Activated T-cell treated with anti-CD3 and anti-CD28 coated beads, Interleukin-2, amount 50 U/mL, for 72 hours (primary cell): ENCODE measurements at regions not wholly inside any gene's neighbourhood (a gene's known extent, or its start where the extent isn't known, plus 50 kb on each side); places are given as distances from the start of the nearest gene placed in this dataset.
"Not testable (repeated sequence)": the region's sequence is repeated elsewhere in the genome, so short reads cannot be mapped to it uniquely, and the experiment has no call there.

Source experiments
- ATAC-seq, 2 donors: fragments of 150-1000 bp; cut with Tn5 transposase; replicated peaks in 1 of 2; 2 replicates each; pipeline ENCODE4 v1.10.0; 2021; ENCODE audit warnings: moderate library complexity in 2 of 2, mild to moderate bottlenecking in 1 of 2
- DNase-seq, 2 donors: peaks; one replicate each; pipeline ENCODE4 v3.0.0; 2021 to 2022; ENCODE audit warnings: mixed read lengths in 1 of 2
- H3K27ac Mint-ChIP-seq: one replicate; pipeline ENCODE4 v1.8.0; 2022; ENCODE audit warnings: mild to moderate bottlenecking, moderate library complexity, mixed read lengths
- H3K27me3 Mint-ChIP-seq: one replicate; pipeline ENCODE4 v1.8.0; 2022; ENCODE audit warnings: low read depth, mixed read lengths
- H3K36me3 Mint-ChIP-seq, 2 donors: one replicate each; pipeline ENCODE4 v1.8.0; 2022; ENCODE audit warnings: mixed read lengths in 2 of 2, mild to moderate bottlenecking in 1 of 2; ENCODE audit not compliant: insufficient read depth in 2 of 2
- H3K4me1 Mint-ChIP-seq: one replicate; pipeline ENCODE4 v1.8.0; 2022; ENCODE audit warnings: low read depth, mixed read lengths
- H3K4me3 Mint-ChIP-seq, 2 donors: one replicate each; pipeline ENCODE4 v1.8.0; 2022; ENCODE audit warnings: mild to moderate bottlenecking in 2 of 2, mixed read lengths in 2 of 2, moderate library complexity in 2 of 2
- H3K9me3 Mint-ChIP-seq, 2 donors: one replicate each; pipeline ENCODE4 v1.8.0; 2022; ENCODE audit warnings: mixed read lengths in 2 of 2

DNA sequence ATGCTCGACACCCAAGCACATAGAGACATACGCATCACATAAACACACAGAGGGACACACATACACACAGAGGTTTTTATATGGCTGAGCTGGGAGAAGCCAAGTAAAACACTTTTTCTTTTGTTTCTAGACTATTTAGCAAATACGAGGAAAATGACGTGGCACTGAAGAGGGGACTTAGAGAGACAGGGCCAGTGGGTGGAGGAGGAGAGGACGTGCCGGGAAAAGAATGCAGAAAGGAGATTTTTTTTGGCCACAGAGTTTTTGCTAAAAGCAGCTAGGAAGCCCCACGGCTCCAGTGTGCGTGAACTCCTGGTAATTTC lies 168.5 kb upstream of the KLF7 start:
- Mint-ChIP-seq H3K36me3 (peaks cover 2 to 7% of the 10 kb centered on the region in 2 donors), H3K9me3 (peaks cover 0 to 2% of the 10 kb centered on the region in 2 donors), H3K27ac (peak overlapping the region; percentile 97), H3K27me3 (no peaks in the 10 kb centered on the region), H3K4me3 (peak overlapping the region; percentile 62 to 84), H3K4me1 (peaks cover 89% of the 10 kb centered on the region)
- no peak for DNase-seq
- peak; percentile 0 to 2 for ATAC-seq

DNA sequence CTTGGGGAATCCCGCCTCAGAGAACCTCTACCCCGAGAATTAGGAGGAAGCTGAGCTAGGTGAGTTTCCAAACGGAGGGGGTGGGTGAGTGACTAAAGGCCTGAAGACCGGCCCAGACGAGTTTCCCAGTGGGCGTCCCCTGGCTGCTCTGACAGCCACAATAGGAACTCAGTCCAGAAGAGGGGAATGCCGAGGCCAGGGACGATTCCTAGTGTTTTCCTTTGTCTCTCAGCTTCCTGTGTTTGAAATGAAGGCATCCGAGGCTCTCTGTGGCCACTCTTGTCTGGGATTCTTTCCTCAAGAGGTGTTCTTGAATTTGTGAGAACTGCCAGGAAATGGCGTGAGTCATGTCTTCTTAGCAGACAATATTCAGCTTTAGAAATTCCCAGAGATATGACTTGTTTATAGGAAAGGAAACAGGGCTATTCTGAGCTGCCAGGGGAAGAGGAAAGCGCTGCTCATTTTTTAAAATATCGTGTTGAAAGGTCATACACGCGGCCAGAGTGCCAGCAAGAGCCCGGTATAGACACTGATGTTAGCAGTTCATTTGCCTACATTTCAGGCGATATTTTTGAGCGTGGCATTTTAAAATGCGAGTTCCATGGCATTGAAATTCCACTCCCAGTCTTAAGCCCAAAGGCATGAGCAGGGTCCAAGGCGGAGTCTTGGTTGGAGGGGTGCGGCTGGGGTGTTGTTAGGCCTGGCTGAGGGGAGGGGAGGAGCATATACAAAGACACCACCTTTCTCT lies 169.1 kb upstream of the KLF7 start:
- Mint-ChIP-seq H3K4me1 (peaks cover 83% of the 10 kb centered on the region), H3K9me3 (peaks cover 0 to 2% of the 10 kb centered on the region in 2 donors), H3K27ac (peak overlapping the region; percentile 97), H3K4me3 (peak overlapping the region; percentile 62 to 84), H3K27me3 (no peaks in the 10 kb centered on the region), H3K36me3 (peaks cover 2 to 5% of the 10 kb centered on the region in 2 donors)
- DNase-seq = peak; percentile 45 to 59
- ATAC-seq = peak; percentile 10 to 20

DNA sequence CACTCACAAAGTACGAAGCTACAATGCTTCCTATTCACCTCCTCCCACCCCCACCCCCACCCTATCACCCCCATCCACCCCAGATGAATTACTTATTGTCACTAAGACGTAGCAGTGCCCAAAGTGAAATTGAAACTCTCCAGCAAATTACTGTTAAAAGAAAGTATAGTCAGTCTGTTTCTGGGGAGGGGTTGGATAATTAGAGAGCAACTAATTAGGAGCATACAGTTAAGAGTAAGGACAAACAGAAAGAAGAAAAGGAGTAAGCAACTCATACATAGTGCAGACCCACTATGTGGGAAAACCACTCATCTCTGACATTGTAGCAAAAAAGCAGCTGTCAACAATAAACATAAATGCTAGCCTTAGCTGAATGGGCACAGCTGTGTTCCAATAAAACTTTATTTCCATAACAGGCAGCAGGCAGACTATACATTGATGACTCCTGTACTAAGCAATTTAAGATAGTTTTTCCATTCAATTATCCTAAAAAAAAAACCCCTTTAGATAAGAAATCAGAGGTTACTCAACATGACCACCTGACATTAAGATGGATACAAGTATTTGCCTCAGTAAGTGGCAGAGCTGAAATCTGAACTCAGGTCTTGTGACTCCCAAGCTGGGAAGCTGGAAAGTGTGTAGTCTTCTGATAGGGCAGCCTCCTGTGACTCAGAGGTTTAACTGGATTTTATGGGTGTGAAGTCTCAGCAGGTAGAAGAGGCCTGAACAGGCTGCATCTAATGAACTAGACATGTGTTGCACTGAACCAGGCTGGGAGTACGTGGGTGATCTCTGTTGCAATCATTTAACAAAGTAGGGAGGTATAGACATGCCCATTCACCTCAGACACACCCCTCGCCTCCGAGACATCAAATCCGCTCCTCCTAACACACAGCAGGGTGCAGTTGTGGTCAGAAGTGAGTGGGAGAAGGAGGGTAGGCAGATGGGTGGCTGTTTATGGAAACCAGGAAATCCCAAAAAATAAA lies 171.8 kb upstream of the KLF7 start:
- H3K36me3 Mint-ChIP-seq = peaks cover 0 to 2% of the 10 kb centered on the region in 2 donors
- DNase-seq (peak in 1 of 2 donors; percentile 17), ATAC-seq (peak; percentile 42 to 43)
- H3K27me3 Mint-ChIP-seq = no peaks in the 10 kb centered on the region
- H3K27ac Mint-ChIP-seq = peak overlapping the region; percentile 88
- peak overlapping the region; percentile 38 to 70 for H3K4me3 Mint-ChIP-seq
- H3K9me3 Mint-ChIP-seq = peaks cover 0 to 2% of the 10 kb centered on the region in 2 donors
- H3K4me1 Mint-ChIP-seq = peaks cover 57% of the 10 kb centered on the region

DNA sequence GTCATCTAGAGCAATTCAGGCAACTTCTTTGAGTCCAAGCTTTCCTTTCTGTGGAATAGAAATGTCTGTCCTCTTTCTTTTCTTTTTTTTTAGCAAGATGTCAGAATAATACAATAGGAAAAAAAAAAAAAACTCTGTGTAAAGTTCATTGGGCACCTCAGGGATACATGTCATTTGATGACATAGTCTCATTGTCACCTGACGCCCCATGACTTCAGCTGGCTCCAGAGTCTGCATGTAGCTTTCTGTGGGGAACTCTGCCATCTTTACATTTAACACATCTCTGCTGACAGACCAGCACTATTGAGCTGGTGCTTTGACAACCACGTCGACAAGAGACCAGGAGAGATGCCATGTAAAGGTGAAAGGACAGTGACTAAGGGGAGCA lies 172.5 kb upstream of the KLF7 start:
- peak overlapping the region; percentile 88 for H3K27ac Mint-ChIP-seq
- no peaks in the 10 kb centered on the region for H3K27me3 Mint-ChIP-seq
- ATAC-seq (peak in 1 of 2 donors; percentile 19), DNase-seq (no peak)
- H3K4me1 Mint-ChIP-seq = peaks cover 50% of the 10 kb centered on the region
- H3K9me3 Mint-ChIP-seq = peaks cover 0 to 2% of the 10 kb centered on the region in 2 donors
- peaks cover 0 to 2% of the 10 kb centered on the region in 2 donors for H3K36me3 Mint-ChIP-seq
- H3K4me3 Mint-ChIP-seq = peak overlapping the region; percentile 38 to 70

DNA sequence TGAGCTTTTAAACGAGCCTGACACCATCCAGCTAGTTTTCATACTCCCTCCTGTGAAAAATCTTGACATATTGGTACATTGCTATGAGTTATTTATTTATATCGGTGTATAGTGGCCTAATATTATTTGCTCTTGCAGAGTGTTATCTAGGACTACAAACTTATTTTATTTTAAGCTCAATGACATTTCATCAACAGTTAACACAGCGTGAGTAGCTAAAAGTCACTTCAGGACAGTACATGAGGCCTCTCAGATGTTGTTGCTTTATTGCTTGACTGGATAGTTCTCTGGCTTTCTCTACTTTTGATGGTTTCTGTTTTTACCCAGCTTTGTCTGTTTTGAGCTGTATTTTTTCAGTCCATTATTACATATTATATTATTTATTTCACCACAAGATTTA lies 172.9 kb upstream of the KLF7 start:
- Mint-ChIP-seq H3K4me3 (no peak overlapping the region), H3K4me1 (peaks cover 46% of the 10 kb centered on the region), H3K27ac (peak overlapping the region; percentile 88)

DNA sequence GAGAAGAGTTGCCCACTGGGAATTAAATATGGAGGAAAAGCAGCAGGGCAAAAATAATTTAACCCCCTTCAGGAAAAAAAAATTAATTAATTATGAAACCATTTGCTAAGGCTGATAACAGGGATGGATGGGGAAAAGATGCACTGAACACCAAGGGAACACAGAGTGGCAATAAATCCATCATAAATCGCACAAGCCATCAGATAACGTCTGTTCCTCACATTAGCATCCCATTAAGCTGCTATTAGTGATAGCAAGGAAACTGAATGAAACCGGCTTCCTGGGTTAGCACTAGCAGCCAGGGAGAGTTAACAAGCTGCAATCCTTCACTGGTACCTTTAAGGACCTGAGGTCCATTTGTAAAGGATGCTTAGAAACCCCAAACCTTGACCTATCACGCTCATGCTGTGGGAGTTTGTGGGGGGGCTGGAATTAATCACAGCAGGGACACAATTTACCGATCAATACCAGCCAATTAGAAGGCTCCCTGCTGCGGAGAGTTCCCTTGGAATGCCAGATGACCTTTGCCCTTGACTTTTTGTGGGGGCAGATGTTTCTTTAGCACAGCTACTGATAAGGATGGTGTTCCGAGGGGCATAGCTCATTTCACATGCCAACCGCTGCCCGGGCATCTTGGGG lies 175.5 kb upstream of the KLF7 start:
- H3K27me3 Mint-ChIP-seq = no peaks in the 10 kb centered on the region
- DNase-seq (no peak), ATAC-seq (no peak)
- peaks cover 0 to 6% of the 10 kb centered on the region in 2 donors for H3K36me3 Mint-ChIP-seq
- no peak overlapping the region for H3K27ac Mint-ChIP-seq
- H3K4me1 Mint-ChIP-seq = peaks cover 29% of the 10 kb centered on the region
- H3K4me3 Mint-ChIP-seq = no peak overlapping the region
- peaks cover 4 to 7% of the 10 kb centered on the region in 2 donors for H3K9me3 Mint-ChIP-seq

More for the DNA sequence above, 172.9 kb upstream of the KLF7 start:
- ATAC-seq (no peak), DNase-seq (no peak)
- Mint-ChIP-seq H3K27me3 (no peaks in the 10 kb centered on the region), H3K9me3 (peaks cover 0 to 2% of the 10 kb centered on the region in 2 donors), H3K36me3 (peaks cover 0 to under 1% of the 10 kb centered on the region in 2 donors)

DNA sequence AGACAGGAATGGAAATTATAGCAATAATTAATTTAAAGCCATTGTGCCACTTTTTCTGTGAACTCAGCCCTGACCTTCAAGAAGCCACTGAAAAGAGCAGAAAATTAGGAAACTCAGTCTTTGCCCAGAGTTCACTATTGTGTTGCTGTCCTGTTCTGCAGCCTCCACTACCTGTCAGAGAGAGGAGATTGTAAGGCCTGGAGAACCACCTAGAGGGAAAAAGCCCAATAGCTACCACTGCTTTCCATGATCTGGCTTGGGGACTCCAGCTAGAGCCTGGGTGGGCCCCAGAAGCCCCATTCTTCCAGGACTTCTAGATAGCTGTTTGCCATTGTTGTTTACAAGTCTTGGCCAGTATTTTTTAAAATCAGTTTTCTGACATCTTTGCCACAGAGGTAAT lies 176.1 kb upstream of the KLF7 start:
- Mint-ChIP-seq H3K9me3 (peaks cover 7 to 9% of the 10 kb centered on the region in 2 donors), H3K27ac (no peak overlapping the region), H3K36me3 (peaks cover 4 to 9% of the 10 kb centered on the region in 2 donors), H3K4me1 (peaks cover 24% of the 10 kb centered on the region), H3K4me3 (no peak overlapping the region), H3K27me3 (no peaks in the 10 kb centered on the region)
- ATAC-seq (no peak), DNase-seq (no peak)

DNA sequence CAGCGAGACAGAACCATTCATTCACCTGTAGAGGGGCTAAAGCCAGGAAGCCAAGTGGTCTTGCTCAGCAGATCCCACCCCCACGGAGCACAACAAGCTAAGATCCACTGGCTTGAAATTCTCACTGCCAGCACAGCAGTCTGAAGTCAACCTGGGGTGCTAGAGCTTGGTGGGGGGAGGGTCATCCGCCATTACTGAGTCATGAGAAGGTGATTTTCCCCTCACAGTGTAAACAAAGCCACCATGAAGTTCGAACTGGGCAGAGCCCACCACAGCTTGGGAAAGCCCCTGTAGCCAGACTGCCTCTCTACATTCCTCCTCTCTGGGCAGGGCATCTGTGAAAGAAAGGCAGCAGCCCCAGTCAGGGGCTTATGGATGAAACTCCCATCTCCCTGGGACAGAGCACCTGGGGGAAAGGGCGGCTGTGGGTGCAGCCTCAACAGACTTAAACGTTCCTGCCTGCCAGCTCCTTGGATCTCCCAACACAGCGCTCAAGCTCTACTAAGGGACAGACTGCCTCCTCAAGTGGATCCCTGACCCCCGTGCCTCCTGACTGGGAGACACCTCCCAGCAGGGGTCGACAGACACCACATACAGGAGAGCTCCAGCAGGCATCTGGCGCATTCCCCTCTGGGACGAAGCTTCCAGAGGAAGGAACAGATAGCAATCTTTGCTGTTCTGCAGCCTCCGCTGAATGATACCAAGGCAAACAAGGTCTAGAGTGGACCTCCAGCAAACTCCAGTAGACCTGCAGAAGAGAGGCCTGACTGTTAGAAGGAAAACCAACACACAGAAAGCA lies 179.0 kb upstream of the KLF7 start:
- not testable (repeated sequence) for H3K4me1 Mint-ChIP-seq
- H3K9me3 Mint-ChIP-seq = peaks cover 15 to 19% of the 10 kb centered on the region in 2 donors

DNA sequence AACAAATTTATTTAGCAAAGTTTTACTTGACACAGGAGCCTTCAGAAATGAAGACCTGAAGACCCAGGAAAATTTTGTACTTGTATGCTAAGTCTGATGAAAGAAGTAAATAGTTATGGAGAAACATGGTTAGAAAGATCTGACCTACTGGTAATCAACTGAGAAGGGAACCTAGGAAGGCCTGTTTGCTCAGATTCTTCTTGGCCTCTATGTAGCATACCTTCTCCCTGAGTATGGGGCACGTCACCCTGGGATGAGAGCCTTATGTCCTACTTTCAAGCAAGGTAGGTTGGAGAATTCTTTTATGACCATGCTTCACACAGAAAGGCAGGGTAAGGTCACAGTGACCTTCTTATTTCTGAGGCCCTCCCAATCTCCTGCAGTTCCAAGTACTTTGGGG lies 178.6 kb upstream of the CREB1 start:
- Mint-ChIP-seq H3K9me3 (peaks cover 8 to 16% of the 10 kb centered on the region in 2 donors), H3K4me3 (no peak overlapping the region), H3K27ac (no peak overlapping the region), H3K27me3 (no peaks in the 10 kb centered on the region), H3K36me3 (peaks cover 7 to 13% of the 10 kb centered on the region in 2 donors), H3K4me1 (peaks cover 8% of the 10 kb centered on the region)
- ATAC-seq (no peak), DNase-seq (no peak)

More for the DNA sequence above, 179.0 kb upstream of the KLF7 start:
- not testable (repeated sequence) for H3K4me3 Mint-ChIP-seq, H3K27ac Mint-ChIP-seq, H3K27me3 Mint-ChIP-seq
- peak in 1 of 2 donors; percentile 50 for DNase-seq
- peak in 1 of 2 donors; percentile 55 for ATAC-seq
- peaks cover 13% of the 10 kb centered on the region in 2 donors for H3K36me3 Mint-ChIP-seq

DNA sequence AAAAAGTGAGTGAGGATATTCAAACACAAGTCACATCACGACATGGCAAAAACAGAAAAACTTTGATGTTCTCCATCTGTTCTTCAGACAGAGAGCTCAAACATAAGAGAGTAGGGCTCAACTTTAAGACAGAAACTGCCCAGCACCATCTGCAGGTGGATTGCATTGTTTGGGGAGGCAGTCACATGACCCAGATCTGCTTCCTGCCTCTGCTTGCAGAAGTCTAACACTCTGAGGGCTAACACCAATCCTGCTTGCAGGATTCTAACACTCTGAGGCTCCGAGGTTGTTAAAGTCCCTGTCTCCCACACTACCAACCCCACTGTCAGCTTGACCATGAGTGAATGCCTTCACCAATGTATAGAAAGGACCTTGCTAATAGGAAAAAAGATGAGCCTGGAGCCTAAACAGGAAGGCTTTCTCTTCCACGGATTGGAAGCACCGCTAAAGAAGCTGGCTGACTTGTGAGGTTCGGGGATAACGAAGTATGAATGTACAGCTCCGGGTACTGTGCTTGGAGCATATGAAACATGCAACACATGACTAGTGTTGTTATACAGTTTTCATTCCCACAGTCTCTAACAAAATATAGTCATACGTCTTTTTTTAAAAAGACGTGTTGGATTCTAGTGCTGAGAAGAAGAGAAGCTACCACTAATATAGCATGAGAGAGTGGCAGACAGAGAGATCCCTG lies 176.6 kb upstream of the CREB1 start:
- peaks cover 8% of the 10 kb centered on the region for H3K4me1 Mint-ChIP-seq
- ATAC-seq (peak; percentile 73 to 81), DNase-seq (peak in 1 of 2 donors; percentile 27)
- H3K27ac Mint-ChIP-seq = no peak overlapping the region
- no peak overlapping the region for H3K4me3 Mint-ChIP-seq
- H3K27me3 Mint-ChIP-seq = no peaks in the 10 kb centered on the region
- peaks cover 0 to 4% of the 10 kb centered on the region in 2 donors for H3K9me3 Mint-ChIP-seq
- H3K36me3 Mint-ChIP-seq = no peaks in the 10 kb centered on the region

DNA sequence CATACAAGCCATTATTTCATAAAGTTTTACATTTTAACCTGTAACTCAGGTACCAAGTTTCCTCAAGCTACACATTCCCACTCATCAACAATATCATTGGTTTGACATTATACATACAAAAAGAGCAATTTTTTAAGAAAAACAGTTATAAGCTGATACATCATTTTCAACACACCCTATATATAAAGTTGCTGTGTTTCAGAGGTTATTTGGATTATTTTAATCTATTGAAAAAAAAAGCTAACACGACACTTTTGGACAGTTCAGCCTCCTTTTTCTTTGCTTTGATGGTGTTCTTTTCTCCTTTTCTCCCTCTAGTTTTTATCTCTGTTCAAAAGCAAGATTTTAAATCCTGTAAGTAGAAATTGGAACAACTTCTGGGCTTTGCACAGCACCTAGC lies 175.9 kb upstream of the CREB1 start:
- DNase-seq = no peak
- Mint-ChIP-seq H3K27me3 (no peaks in the 10 kb centered on the region), H3K4me1 (peaks cover 8% of the 10 kb centered on the region), H3K4me3 (no peak overlapping the region), H3K9me3 (no peaks in the 10 kb centered on the region), H3K36me3 (no peaks in the 10 kb centered on the region), H3K27ac (no peak overlapping the region)
- ATAC-seq = no peak

DNA sequence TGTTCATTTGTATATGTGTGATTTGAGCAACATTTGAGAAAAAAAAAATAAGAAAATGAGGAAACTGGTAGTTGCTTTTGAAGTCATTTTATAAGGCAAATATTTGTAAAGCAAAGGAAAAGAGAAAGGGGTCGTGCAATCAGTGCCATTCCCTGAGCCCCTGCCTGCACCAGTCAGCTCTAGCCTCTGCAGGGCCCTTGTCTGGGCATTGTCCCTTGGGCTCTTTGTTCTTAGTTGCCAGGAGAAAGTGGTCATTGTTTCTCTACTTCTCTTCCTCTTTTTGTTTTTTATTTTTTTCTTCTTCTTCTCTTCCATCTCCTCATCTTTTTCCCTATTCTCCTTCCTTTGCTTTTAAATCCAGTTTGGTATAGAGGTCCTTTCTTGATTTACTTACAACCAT lies 175.3 kb upstream of the CREB1 start:
- Mint-ChIP-seq H3K36me3 (no peaks in the 10 kb centered on the region), H3K4me1 (peaks cover 8% of the 10 kb centered on the region), H3K9me3 (no peaks in the 10 kb centered on the region), H3K27me3 (no peaks in the 10 kb centered on the region), H3K4me3 (no peak overlapping the region), H3K27ac (no peak overlapping the region)
- DNase-seq (no peak), ATAC-seq (no peak)
